Psoas muscle (tissue), 7 donors: ENCODE measurements at regions not wholly inside any gene's neighbourhood (a gene's known extent, or its start where the extent isn't known, plus 50 kb on each side); places are given as distances from the start of the nearest gene placed in this dataset.

Source experiments
- ATAC-seq, 4 donors: fragments of 200-7000 bp; cut with Tn5 transposase; one replicate each; pipeline ENCODE4 v1.9.1; 2020; ENCODE audit warnings: moderate library complexity in 3 of 4, mild to moderate bottlenecking in 2 of 4
- DNase-seq, 2 donors: peaks; one replicate each; pipeline ENCODE4 v3.0.0-alpha.2; 2020
- H3K27ac ChIP-seq: fragments of 200-600 bp; one replicate; pipeline ENCODE4 v1.8.0; 2022
- H3K27me3 ChIP-seq, 3 donors: fragments of 200-600 bp in 1 of 3; one replicate each; pipeline versions ENCODE4 v1.6.1 to v1.8.0; 2013 to 2022; ENCODE audit warnings: low read length in 2 of 3, mild to moderate bottlenecking in 2 of 3, moderate library complexity in 1 of 3; ENCODE audit not compliant: insufficient read depth in 3 of 3
- H3K36me3 ChIP-seq, 2 donors: fragments of 200-600 bp in 1 of 2; one replicate each; pipeline versions ENCODE4 v1.6.1 to v1.8.0; 2013 to 2022; ENCODE audit warnings: low read depth in 1 of 2, mild to moderate bottlenecking in 1 of 2, moderate library complexity in 1 of 2; ENCODE audit not compliant: insufficient read depth in 1 of 2
- H3K4me1 ChIP-seq: fragments of 200-600 bp; one replicate; pipeline ENCODE4 v1.8.0; 2022
- H3K4me3 ChIP-seq: fragments of 200-600 bp; one replicate; pipeline ENCODE4 v1.8.0; 2022; ENCODE audit warnings: mild to moderate bottlenecking
- H3K9me3 ChIP-seq: fragments of 200-600 bp; one replicate; pipeline ENCODE4 v1.8.0; 2022
- WGBS, 3 donors: extraction: QIAGEN DNeasy Blood & Tissue Kit; methylation state at CpG; one replicate each; pipeline versions ENCODE4 v1.1.6 to v1.1.7; 2013; 5-methylcytosine and 5-hydroxymethylcytosine counted together
- intact Hi-C, 2 donors: fragments of 100-400 bp; cut with DNase I; formaldehyde crosslinking; loops; one replicate each; pipeline versions ENCODE4 v1.11.0 to v1.14.2; 2022
- TF ChIP-seq, protein P1 (sequence below): fragments of 200-600 bp; IDR thresholded peaks from one replicate; pipeline ENCODE4 v1.8.0; 2022; ENCODE audit warnings: antibody characterized with exemption
- donor health status: healthy with polysubstance abuse.
- donor health status: DM: no; HTN: no; CAD: no; lungs with moderate emphysema.
- donor health status: Bipolar disorder and iron deficiency.
- donor health status: healthy.
- donor health status: DM: yes; HTN: yes; CAD: no.
- donor health status: DM: no; HTN: no; CAD: no.
- donor health status: DM: yes; HTN: yes; CAD: no.

GRCh38 chr13:22483276-22483675 lies 697.5 kb upstream of the SGCG start:
- no peaks in the 10 kb centered on the region for H3K36me3 ChIP-seq
- H3K4me3 ChIP-seq, result no peak overlapping the region
- ATAC-seq (no peak), DNase-seq (no peak)
- H3K27ac ChIP-seq, result no peak overlapping the region
- intact Hi-C loops, result no loop called here
- H3K27me3 ChIP-seq, result no peaks in the 10 kb centered on the region
- no peaks in the 10 kb centered on the region for H3K4me1 ChIP-seq
- TF ChIP-seq, protein P1, sequence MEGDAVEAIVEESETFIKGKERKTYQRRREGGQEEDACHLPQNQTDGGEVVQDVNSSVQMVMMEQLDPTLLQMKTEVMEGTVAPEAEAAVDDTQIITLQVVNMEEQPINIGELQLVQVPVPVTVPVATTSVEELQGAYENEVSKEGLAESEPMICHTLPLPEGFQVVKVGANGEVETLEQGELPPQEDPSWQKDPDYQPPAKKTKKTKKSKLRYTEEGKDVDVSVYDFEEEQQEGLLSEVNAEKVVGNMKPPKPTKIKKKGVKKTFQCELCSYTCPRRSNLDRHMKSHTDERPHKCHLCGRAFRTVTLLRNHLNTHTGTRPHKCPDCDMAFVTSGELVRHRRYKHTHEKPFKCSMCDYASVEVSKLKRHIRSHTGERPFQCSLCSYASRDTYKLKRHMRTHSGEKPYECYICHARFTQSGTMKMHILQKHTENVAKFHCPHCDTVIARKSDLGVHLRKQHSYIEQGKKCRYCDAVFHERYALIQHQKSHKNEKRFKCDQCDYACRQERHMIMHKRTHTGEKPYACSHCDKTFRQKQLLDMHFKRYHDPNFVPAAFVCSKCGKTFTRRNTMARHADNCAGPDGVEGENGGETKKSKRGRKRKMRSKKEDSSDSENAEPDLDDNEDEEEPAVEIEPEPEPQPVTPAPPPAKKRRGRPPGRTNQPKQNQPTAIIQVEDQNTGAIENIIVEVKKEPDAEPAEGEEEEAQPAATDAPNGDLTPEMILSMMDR, result no peak
- WGBS, 3 donors, result 69 to 89% (median 79%) methylated on average over 1 of the region's 1 CpG
- no peaks in the 10 kb centered on the region for H3K9me3 ChIP-seq

- H3K4me1 ChIP-seq, result no peaks in the 10 kb centered on the region
- H3K9me3 ChIP-seq, result no peaks in the 10 kb centered on the region
- intact Hi-C loops, result no loop called here
- ATAC-seq (no peak), DNase-seq (no peak)
- H3K4me3 ChIP-seq, result no peak overlapping the region
- H3K36me3 ChIP-seq, result no peaks in the 10 kb centered on the region
- no peaks in the 10 kb centered on the region for H3K27me3 ChIP-seq
- TF ChIP-seq, protein P1, result no peak
- no peak overlapping the region for H3K27ac ChIP-seq
- 39 to 50% (median 40%) methylated on average over 3 of the region's 3 CpGs for WGBS, 3 donors
Measured at GRCh38 chr13:22486490-22486889, 694.3 kb upstream of the SGCG start.

GRCh38 chr13:22487932-22488331 lies 692.8 kb upstream of the SGCG start:
- no peak for DNase-seq
- H3K27ac ChIP-seq, result no peak overlapping the region
- TF ChIP-seq, protein P1, result no peak
- intact Hi-C loops, result loop anchor here in 1 of 2 donors (2.0 kb wide), 1 partner anchor 27 kb away; no protein-coding TSS in a partner anchor
- H3K4me3 ChIP-seq, result no peak overlapping the region
- H3K4me1 ChIP-seq, result no peaks in the 10 kb centered on the region
- ATAC-seq, result no peak
- H3K36me3 ChIP-seq, result no peaks in the 10 kb centered on the region
- H3K9me3 ChIP-seq, result no peaks in the 10 kb centered on the region
- no peaks in the 10 kb centered on the region for H3K27me3 ChIP-seq

- DNase-seq, result no peak
- Histone ChIP-seq H3K9me3 (no peaks in the 10 kb centered on the region), H3K36me3 (no peaks in the 10 kb centered on the region), H3K27ac (no peak overlapping the region), H3K27me3 (no peaks in the 10 kb centered on the region), H3K4me1 (no peaks in the 10 kb centered on the region), H3K4me3 (no peak overlapping the region)
- TF ChIP-seq, protein P1, result no peak
- 65 to 89% (median 77%) methylated on average over 2 of the region's 2 CpGs for WGBS, 3 donors
- ATAC-seq, result no peak
- intact Hi-C loops, result loop anchor here in 1 of 2 donors (2.0 kb wide), 1 partner anchor 25 kb away; no protein-coding TSS in a partner anchor
Measured at GRCh38 chr13:22489771-22490170, 691.0 kb upstream of the SGCG start.

DNA sequence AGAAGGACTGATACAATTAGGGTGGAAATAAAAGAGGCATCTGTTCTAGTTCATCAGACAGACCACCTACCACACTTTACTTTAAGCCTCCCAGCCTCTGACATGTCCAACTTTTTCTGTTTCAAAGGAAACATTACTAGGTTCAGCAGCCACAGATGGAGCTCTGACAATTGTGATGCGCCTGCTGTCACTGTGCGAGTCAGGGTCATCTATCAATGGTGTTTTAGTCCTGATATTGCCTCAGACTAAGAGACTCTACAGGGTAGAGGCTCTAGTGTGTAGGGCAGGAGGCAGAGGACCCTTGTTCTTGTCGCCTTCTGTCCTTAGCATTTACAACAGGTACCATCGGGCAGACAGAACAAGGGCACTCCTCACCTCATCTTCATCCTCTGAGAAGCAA lies 685.0 kb upstream of the SGCG start:
- H3K36me3 ChIP-seq, result no peaks in the 10 kb centered on the region
- DNase-seq, result no peak
- no peak overlapping the region for H3K27ac ChIP-seq
- intact Hi-C loops, result no loop called here
- H3K27me3 ChIP-seq, result no peaks in the 10 kb centered on the region
- H3K9me3 ChIP-seq, result no peaks in the 10 kb centered on the region
- TF ChIP-seq, protein P1, result no peak
- no peak for ATAC-seq
- H3K4me1 ChIP-seq, result no peaks in the 10 kb centered on the region
- WGBS, 3 donors, result 82 to 85% (median 84%) methylated on average over 4 of the region's 4 CpGs
- H3K4me3 ChIP-seq, result no peak overlapping the region
